IMR-90 (cell line): ENCODE measurements at regions not wholly inside any gene's neighbourhood (a gene's known extent, or its start where the extent isn't known, plus 50 kb on each side); places are given as distances from the start of the nearest gene placed in this dataset.
A peak's percentile ranks its signal among the peaks of the same experiment; 100 is the strongest.

Source experiments
- ATAC-seq: fragments of 200-7000 bp; cut with Tn5 transposase; 2 replicates; pipeline ENCODE4 v1.9.1; 2020; ENCODE audit warnings: low read depth, mild to moderate bottlenecking, moderate library complexity
- BruUV-seq: library from RNA; stranded (reverse); fragments of 400-500 nt; replicated peaks from 2 replicates; lab custom pipeline; 2021; lab: Mats Ljungman, UMichigan
- CTCF ChIA-PET: fragments of 300-600 bp; formaldehyde crosslinking; extraction: SDS; loops from one replicate; lab custom pipeline; 2021; ENCODE audit warnings: antibody characterized with exemption; lab: Yijun Ruan, JAX
- POLR2A ChIA-PET: fragments of 300-600 bp; sonication (Branson Sonifier 250); formaldehyde crosslinking; loops from one replicate; lab custom pipeline; 2022; ENCODE audit warnings: antibody characterized with exemption; ENCODE audit not compliant: unreplicated experiment; lab: Charles Lee
- DNase-seq: peaks from one replicate; pipeline ENCODE4 v3.0.0; 2013
- H2AFZ ChIP-seq: replicated peaks from 2 replicates; pipeline ENCODE3; 2013; ENCODE audit warnings: low read length, mild to moderate bottlenecking; ENCODE audit not compliant: poor library complexity
- H2AK5ac ChIP-seq: 2 replicates; pipeline ENCODE4 v1.6.1; 2013; ENCODE audit warnings: low read depth, low read length, inconsistent platforms
- H2AK9ac ChIP-seq: replicated peaks from 2 replicates; pipeline ENCODE3; 2013; ENCODE audit warnings: mild to moderate bottlenecking, low read depth, low read length, moderate library complexity; ENCODE audit not compliant: poor library complexity
- H2BK120ac ChIP-seq: 2 replicates; pipeline ENCODE4 v1.6.1; 2013; ENCODE audit warnings: low read depth, low read length, inconsistent platforms
- H2BK15ac ChIP-seq: 3 replicates; pipeline ENCODE4 v1.6.1; 2013; ENCODE audit warnings: low read depth, low read length, inconsistent platforms
- H2BK20ac ChIP-seq: 2 replicates; pipeline ENCODE4 v1.6.1; 2013; ENCODE audit warnings: low read depth, mild to moderate bottlenecking, inconsistent platforms, low read length, moderate library complexity
- H2BK5ac ChIP-seq: 2 replicates; pipeline ENCODE4 v1.6.1; 2013; ENCODE audit warnings: mild to moderate bottlenecking, low read depth, low read length, inconsistent platforms; ENCODE audit not compliant: poor library complexity, severe bottlenecking
- H3K14ac ChIP-seq: replicated peaks from 2 replicates; pipeline ENCODE4 v1.6.1; 2013; ENCODE audit warnings: low read depth, low read length, inconsistent platforms
- H3K18ac ChIP-seq: 2 replicates; pipeline ENCODE4 v1.6.1; 2013; ENCODE audit warnings: low read depth, low read length, control low read depth
- H3K23ac ChIP-seq: 2 replicates; pipeline ENCODE4 v1.6.1; 2013; ENCODE audit warnings: low read depth, low read length, inconsistent platforms
- H3K27ac ChIP-seq: 2 replicates; pipeline ENCODE4 v1.5.1; 2013; ENCODE audit warnings: mild to moderate bottlenecking, control low read depth, low read length; ENCODE audit not compliant: insufficient read depth
- H3K27me3 ChIP-seq: 2 replicates; pipeline ENCODE4 v1.6.1; 2013; ENCODE audit warnings: low read length; ENCODE audit not compliant: control insufficient read depth, insufficient read depth
- H3K36me3 ChIP-seq: 2 replicates; pipeline ENCODE4 v1.6.1; 2013; ENCODE audit warnings: low read length, mixed read lengths; ENCODE audit not compliant: control insufficient read depth, insufficient read depth
- H3K4ac ChIP-seq: 2 replicates; pipeline ENCODE4 v1.6.1; 2013; ENCODE audit warnings: low read depth, low read length, inconsistent platforms
- H3K4me1 ChIP-seq: 2 replicates; pipeline ENCODE4 v1.6.1; 2013; ENCODE audit warnings: low read length, mixed read lengths; ENCODE audit not compliant: control insufficient read depth, insufficient read depth
- H3K4me2 ChIP-seq: 2 replicates; pipeline ENCODE4 v1.6.1; 2013; ENCODE audit warnings: low read depth, mild to moderate bottlenecking, control low read depth, low read length, moderate library complexity
- H3K4me3 ChIP-seq: 2 replicates; pipeline ENCODE4 v1.5.1; 2013; ENCODE audit warnings: low read depth, mild to moderate bottlenecking, control low read depth, low read length, moderate library complexity; ENCODE audit not compliant: insufficient read depth
- H3K56ac ChIP-seq: 2 replicates; pipeline ENCODE4 v1.6.1; 2013; ENCODE audit warnings: low read length, inconsistent platforms; ENCODE audit not compliant: insufficient read depth; ENCODE audit errors: extremely low read depth
- H3K79me1 ChIP-seq, 2 experiments: 2 replicates each; pipeline ENCODE4 v1.6.1; 2013; ENCODE audit warnings: low read length in 2 of 2, inconsistent platforms in 1 of 2, low read depth in 1 of 2
- H3K9ac ChIP-seq: 2 replicates; pipeline ENCODE4 v1.6.1; 2013; ENCODE audit warnings: low read depth, low read length, control low read depth
- H3K9me1 ChIP-seq: 2 replicates; pipeline ENCODE4 v1.6.1; 2013; ENCODE audit warnings: low read length, inconsistent platforms; ENCODE audit not compliant: insufficient read depth
- H3K9me3 ChIP-seq: 2 replicates; pipeline ENCODE4 v1.6.1; 2013; ENCODE audit warnings: low read length; ENCODE audit not compliant: control insufficient read depth, insufficient read depth
- H4K20me1 ChIP-seq: 2 replicates; pipeline ENCODE4 v1.6.1; 2013; ENCODE audit warnings: low read length, inconsistent platforms; ENCODE audit not compliant: insufficient read depth
- H4K5ac ChIP-seq: 2 replicates; pipeline ENCODE4 v1.6.1; 2013; ENCODE audit warnings: mild to moderate bottlenecking, low read depth, low read length, control low read depth
- H4K8ac ChIP-seq, 2 experiments: 2 replicates each; pipeline ENCODE4 v1.6.1; 2013; ENCODE audit warnings: low read depth in 2 of 2, low read length in 2 of 2, control low read depth in 1 of 2, inconsistent platforms in 1 of 2
- H4K91ac ChIP-seq: 2 replicates; pipeline ENCODE4 v1.6.1; 2013; ENCODE audit warnings: low read depth, low read length, inconsistent platforms; ENCODE audit not compliant: insufficient read depth
- BHLHE40 ChIP-seq: fragments of 150-350 bp; IDR thresholded peaks from 2 replicates; pipeline ENCODE4 v1.6.1; 2016; ENCODE audit warnings: mild to moderate bottlenecking, low read depth, low read length
- CHD1 ChIP-seq: IDR thresholded peaks from 2 replicates; pipeline ENCODE4 v1.6.1; 2012; ENCODE audit warnings: low read depth, low read length, improper control_type of control experiment
- CTCF ChIP-seq: conservative IDR thresholded peaks from 2 replicates; pipeline ENCODE4 v1.5.1; 2012; ENCODE audit warnings: mild to moderate bottlenecking, low read depth, low read length, improper control_type of control experiment
- ELK1 ChIP-seq: fragments of 150-350 bp; IDR thresholded peaks from 2 replicates; pipeline ENCODE4 v1.6.1; 2016; ENCODE audit warnings: low read depth, mild to moderate bottlenecking, low read length, moderate library complexity, borderline replicate concordance
- FOS ChIP-seq: fragments of 150-350 bp; IDR thresholded peaks from 2 replicates; pipeline ENCODE4 v1.6.1; 2016; ENCODE audit warnings: low read depth, low read length
- MAFK ChIP-seq: IDR thresholded peaks from 2 replicates; pipeline ENCODE4 v1.6.1; 2012; ENCODE audit warnings: low read depth, low read length, improper control_type of control experiment
- MAZ ChIP-seq: IDR thresholded peaks from 2 replicates; pipeline ENCODE4 v1.6.1; 2012; ENCODE audit warnings: low read depth, mild to moderate bottlenecking, low read length, improper control_type of control experiment, moderate library complexity, borderline replicate concordance
- MXI1 ChIP-seq: IDR thresholded peaks from 2 replicates; pipeline ENCODE4 v1.6.1; 2012; ENCODE audit warnings: low read depth, mild to moderate bottlenecking, low read length, moderate library complexity, borderline replicate concordance
- NFE2L2 ChIP-seq: fragments of 150-350 bp; IDR thresholded peaks from 2 replicates; pipeline ENCODE4 v1.6.1; 2016; ENCODE audit warnings: low read depth, mild to moderate bottlenecking, low read length
- RAD21 ChIP-seq: IDR thresholded peaks from 2 replicates; pipeline ENCODE4 v1.6.1; 2012; ENCODE audit warnings: low read length, improper control_type of control experiment
- RCOR1 ChIP-seq: IDR thresholded peaks from 2 replicates; pipeline ENCODE4 v1.6.1; 2012; ENCODE audit warnings: mild to moderate bottlenecking, low read length, improper control_type of control experiment; ENCODE audit not compliant: insufficient replicate concordance
- RFX5 ChIP-seq: IDR thresholded peaks from 2 replicates; pipeline ENCODE4 v1.8.0; 2012; ENCODE audit warnings: low read depth, mild to moderate bottlenecking, low read length, moderate library complexity
- SMC3 ChIP-seq: fragments of 150-350 bp; IDR thresholded peaks from 2 replicates; pipeline ENCODE4 v1.6.1; 2016; ENCODE audit warnings: low read depth, mild to moderate bottlenecking, antibody characterized with exemption, low read length, moderate library complexity
- USF2 ChIP-seq: fragments of 150-350 bp; IDR thresholded peaks from 2 replicates; pipeline ENCODE4 v1.6.1; 2017; ENCODE audit warnings: mild to moderate bottlenecking, antibody characterized with exemption, low read length, low read depth
- WGBS, 2 experiments: methylation state at CpG; one replicate each; pipeline versions ENCODE4 v1.1.5 to v1.1.7; 2013; ENCODE audit warnings: missing lambda C conversion rate in 2 of 2; ENCODE audit not compliant: insufficient read length in 1 of 2; ENCODE audit errors: extremely low coverage in 2 of 2; 5-methylcytosine and 5-hydroxymethylcytosine counted together
- dilution Hi-C: fragments of 300-500 bp; cut with HindIII; formaldehyde crosslinking; loops from one replicate; pipeline ENCODE4 v1.14.3; 2018; ENCODE audit warnings: low sequenced_read_pairs; ENCODE audit not compliant: unreplicated experiment
- in situ Hi-C: fragments of 300-500 bp; cut with MboI; formaldehyde crosslinking; loops from 3 replicates; pipeline ENCODE4 v1.14.3; 2019; ENCODE audit warnings: low sequenced_read_pairs, inconsistent platforms, mixed read lengths
- intact Hi-C: fragments of 100-400 bp; cut with micrococcal nuclease; formaldehyde crosslinking; loops from 2 replicates; pipeline ENCODE4 v1.10.0; 2022

- no TSS peak for BruUV-seq
Observed at GRCh38 chr9:99411479-99412115, 189.5 kb downstream of the SEC61B start.

More at GRCh38 chr9:99411479-99412115, 189.5 kb downstream of the SEC61B start:
- ChIA-PET POLR2A (no interaction called here), CTCF (no interaction called here)
- Histone ChIP-seq H3K4me1 (peaks cover 3% of the 10 kb centered on the region), H3K56ac (no peak overlapping the region), H3K9me3 (no peaks in the 10 kb centered on the region), H3K9ac (no peak overlapping the region), H3K23ac (no peak overlapping the region), H3K9me1 (0 out of 2 replicates have a peak, but pooled peaks cover 3% of the 10 kb centered on the region), H2BK15ac (0 out of 3 replicates have a peak overlapping the region, but pooled peaks have one; percentile 64), H2BK5ac (no peak overlapping the region), H2BK20ac (no peak overlapping the region), H3K79me1 (no peaks in the 10 kb centered on the region), H3K18ac (no peak overlapping the region), H3K4me2 (no peak overlapping the region), H4K91ac (no peak overlapping the region; the same call in 1 of the 2 replicates), H2AK5ac (peak overlapping the region; percentile 66), H2BK120ac (no peak overlapping the region), H4K8ac (no peak overlapping the region), H3K4ac (no peak overlapping the region; the same call in 1 of the 2 replicates), H2AFZ (no peak overlapping the region), H2AK9ac (peak overlapping the region; percentile 31), H3K14ac (no peak overlapping the region), H4K5ac (no peak overlapping the region), H3K36me3 (no peaks in the 10 kb centered on the region), H3K27ac (no peak overlapping the region), H3K4me3 (no peak overlapping the region), H4K20me1 (no peaks in the 10 kb centered on the region), H3K27me3 (no peaks in the 10 kb centered on the region)
- in situ Hi-C loops: no loop called here
- TF ChIP-seq CHD1: no peak
- TF ChIP-seq CTCF: no peak
- TF ChIP-seq BHLHE40: no peak
- TF ChIP-seq SMC3: no peak
- TF ChIP-seq FOS: no peak
- TF ChIP-seq MAZ: no peak
- TF ChIP-seq RCOR1: no peak
- TF ChIP-seq NFE2L2: no peak
- no peak for TF ChIP-seq MXI1
- TF ChIP-seq RFX5: no peak
- TF ChIP-seq RAD21: no peak
- TF ChIP-seq ELK1: no peak
- no peak for TF ChIP-seq USF2
- TF ChIP-seq MAFK: no peak
- intact Hi-C loops: no loop called here
- dilution Hi-C loops: no loop called here
- 42% methylated on average over 2 of the region's 8 CpGs; no CpG with 5 or more reads in 1 of the 2 experiments for WGBS, 2 experiments
- DNase-seq (no peak), ATAC-seq (no peak)
